ENCODE measurements at regions not wholly inside any gene's neighbourhood (a gene's known extent, or its start where the extent isn't known, plus 50 kb on each side); places are given as distances from the start of the nearest gene placed in this dataset.

DNA sequence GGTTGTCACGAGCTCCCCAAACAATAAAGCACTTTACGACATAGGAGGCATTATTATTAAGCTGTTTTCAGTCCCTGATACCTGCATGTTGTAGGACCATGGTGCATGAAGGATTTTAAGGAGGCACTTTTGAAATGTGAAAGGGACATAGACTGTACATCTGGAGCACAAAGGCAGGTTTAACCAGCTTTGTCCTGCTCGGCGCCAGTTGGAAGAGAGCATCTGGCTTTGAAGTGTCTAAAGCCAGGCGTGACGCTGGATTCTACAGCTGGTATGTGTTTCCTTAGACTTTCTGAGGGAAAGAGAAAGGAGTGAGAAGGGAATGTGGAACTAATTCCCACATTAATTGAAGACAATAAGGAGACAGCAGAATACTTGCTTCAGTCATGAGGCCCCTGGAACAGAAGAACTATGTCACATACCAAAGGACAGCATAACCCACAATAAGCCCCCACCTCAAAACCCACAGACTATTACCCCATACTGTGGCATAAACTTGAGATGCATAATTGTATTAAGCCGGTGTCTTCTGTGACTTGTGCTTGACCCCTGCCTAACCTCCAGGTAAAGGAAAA lies 381.0 kb upstream of the MEX3C start:
- TF ChIP-seq, protein P1, sequence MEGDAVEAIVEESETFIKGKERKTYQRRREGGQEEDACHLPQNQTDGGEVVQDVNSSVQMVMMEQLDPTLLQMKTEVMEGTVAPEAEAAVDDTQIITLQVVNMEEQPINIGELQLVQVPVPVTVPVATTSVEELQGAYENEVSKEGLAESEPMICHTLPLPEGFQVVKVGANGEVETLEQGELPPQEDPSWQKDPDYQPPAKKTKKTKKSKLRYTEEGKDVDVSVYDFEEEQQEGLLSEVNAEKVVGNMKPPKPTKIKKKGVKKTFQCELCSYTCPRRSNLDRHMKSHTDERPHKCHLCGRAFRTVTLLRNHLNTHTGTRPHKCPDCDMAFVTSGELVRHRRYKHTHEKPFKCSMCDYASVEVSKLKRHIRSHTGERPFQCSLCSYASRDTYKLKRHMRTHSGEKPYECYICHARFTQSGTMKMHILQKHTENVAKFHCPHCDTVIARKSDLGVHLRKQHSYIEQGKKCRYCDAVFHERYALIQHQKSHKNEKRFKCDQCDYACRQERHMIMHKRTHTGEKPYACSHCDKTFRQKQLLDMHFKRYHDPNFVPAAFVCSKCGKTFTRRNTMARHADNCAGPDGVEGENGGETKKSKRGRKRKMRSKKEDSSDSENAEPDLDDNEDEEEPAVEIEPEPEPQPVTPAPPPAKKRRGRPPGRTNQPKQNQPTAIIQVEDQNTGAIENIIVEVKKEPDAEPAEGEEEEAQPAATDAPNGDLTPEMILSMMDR (conservative IDR thresholded peaks at IDR 0.05; ENCODE audit: low read depth, low read length), result no peak
- TF ChIP-seq EZH2 (IDR thresholded peaks at IDR 0.05; ENCODE audit: borderline replicate concordance, low read depth, low read length, poor library complexity, severe bottlenecking), result no peak

Data from A673 (cell line).